Superior temporal gyrus (tissue), 1 donor: ENCODE measurements at regions not wholly inside any gene's neighbourhood (a gene's known extent, or its start where the extent isn't known, plus 50 kb on each side); places are given as distances from the start of the nearest gene placed in this dataset.
"Not testable (repeated sequence)": the region's sequence is repeated elsewhere in the genome, so short reads cannot be mapped to it uniquely, and the experiment has no call there.

Experiments used
- DNase-seq: peaks from one replicate; pipeline ENCODE4 v3.0.0-alpha.2; 2016; ENCODE audit errors: extremely low spot score

DNA sequence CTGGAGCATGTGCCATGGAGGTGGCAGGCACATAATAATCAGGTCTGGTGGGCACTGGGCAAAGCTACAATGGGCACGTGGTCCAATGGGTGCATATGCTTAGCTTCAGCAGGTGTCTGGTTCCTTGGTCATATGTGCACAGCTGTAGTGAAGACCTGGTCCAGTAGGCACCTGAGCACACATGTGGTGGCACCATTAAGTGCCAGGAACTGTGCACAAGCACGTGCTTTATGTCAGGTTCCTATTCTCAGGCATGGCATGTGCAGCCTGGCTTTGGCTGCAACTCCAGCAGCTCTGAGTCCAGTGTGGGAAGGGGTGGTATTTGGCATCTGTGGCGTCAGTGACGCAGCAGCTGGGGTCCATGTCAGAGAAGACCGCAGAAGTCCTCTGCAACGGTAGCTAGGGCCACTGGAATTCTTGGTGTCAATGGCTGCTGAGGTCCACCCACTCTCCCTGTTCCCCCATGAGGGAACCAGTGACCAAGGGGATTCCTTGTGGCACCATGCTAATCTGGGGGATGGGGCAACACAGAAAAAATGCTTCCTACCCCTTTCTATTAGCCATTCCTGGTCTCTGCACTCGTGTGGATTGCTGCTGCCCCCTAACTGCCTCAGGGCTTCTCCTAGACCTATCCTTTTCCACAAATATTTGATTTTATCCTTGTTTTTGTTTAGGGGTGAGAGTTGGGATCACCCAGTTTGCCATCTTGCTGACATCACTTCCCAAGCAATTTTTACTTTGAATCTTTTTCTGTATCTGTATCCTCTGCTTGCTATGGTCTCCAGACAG lies 262.9 kb upstream of the MAP2 start:
- no peak for DNase-seq

GRCh38 chr2:209162129-209162528 lies 261.7 kb upstream of the MAP2 start:
- no peak for DNase-seq

DNA sequence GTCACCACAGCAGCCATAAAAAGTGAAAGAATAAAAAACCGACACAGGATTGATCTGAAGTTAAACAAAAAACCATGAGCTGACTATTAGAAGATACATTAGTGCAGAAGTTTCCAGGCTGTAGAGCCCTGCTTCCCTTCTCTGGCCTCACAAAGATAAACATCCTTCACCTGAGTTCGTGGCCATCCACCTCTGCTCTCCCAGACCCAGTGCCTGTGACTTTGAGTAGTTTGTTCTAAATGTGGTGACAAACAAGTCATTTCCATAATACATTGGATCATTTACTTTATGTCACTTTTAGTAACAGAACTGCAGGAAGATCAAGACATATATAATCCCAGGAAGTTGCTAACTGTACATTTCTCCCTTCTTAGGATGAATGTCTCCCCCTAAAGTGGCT lies 241.9 kb upstream of the MAP2 start:
- DNase-seq = no peak

GRCh38 chr2:209186886-209187285 lies 237.0 kb upstream of the MAP2 start:
- DNase-seq = not testable (repeated sequence)

DNA sequence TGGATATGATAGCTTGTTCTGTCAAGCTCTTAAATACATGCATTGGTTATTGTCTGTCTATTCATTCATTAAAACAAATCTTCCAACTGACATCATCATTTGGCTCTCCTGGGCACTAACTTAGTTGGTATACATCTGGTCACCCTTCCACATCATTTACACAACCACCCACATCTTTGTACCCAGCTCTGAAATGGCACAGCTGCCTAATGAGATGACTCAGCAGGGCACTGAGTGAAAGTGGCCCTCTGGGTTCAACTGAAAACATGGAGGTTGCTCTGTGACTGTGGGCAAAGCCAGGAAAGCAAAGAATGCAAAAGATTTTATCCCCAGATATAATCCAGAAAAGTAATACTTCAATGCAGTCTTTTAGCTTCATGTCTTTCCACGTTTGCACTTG lies 234.0 kb upstream of the MAP2 start:
- no peak for DNase-seq

GRCh38 chr2:209191139-209191538 lies 232.7 kb upstream of the MAP2 start:
- no peak for DNase-seq

GRCh38 chr2:209194717-209195116 lies 229.1 kb upstream of the MAP2 start:
- no peak for DNase-seq

GRCh38 chr2:209208211-209208610 lies 215.6 kb upstream of the MAP2 start:
- DNase-seq = peak; percentile 48

GRCh38 chr2:209209943-209210342 lies 213.9 kb upstream of the MAP2 start:
- no peak for DNase-seq

- no peak for DNase-seq
These were observed 193.3 kb upstream of the MAP2 start for GRCh38 chr2:209230560-209230959.

DNA sequence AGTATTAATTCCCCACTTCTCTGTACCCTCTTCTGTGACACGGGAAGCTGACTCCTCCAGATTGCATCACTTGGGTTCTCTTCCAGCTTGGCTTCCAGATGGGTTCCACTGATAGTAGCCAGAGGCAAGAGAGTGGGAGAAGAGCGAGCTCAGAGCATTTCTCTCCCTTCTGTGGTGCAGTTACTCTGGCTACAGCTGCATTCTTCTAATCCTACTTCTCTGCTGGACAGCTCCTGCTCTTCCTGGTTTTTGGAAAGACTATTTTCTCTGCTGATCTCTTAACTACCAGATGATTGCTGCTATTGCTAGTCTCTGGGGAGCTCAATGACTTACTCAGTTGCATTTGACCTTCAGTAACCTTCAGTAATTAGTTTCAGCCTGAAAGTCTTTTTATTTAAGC lies 187.5 kb upstream of the MAP2 start:
- no peak for DNase-seq

- DNase-seq = no peak
These were observed 184.9 kb upstream of the MAP2 start for GRCh38 chr2:209238765-209239584.

DNA sequence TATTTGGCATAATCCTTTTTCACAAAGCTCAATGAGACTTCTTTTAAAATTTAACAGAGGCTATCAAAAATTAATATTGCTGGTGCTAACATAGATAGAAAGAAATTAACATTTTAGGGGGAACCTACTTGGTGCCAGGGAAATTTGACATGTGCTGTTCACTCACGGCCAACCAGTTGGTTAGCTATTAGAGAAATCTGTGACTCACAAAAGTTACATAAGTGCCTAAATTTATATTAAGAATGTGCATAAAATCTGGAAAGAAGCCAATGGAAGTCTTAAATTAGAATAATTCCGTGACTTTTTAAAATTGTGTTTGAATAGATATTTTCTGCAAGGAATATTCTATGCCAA lies 184.3 kb upstream of the MAP2 start:
- DNase-seq = no peak

- no peak for DNase-seq
These were observed 183.6 kb upstream of the MAP2 start for GRCh38 chr2:209240204-209240603.

- no peak for DNase-seq
These were observed 170.3 kb upstream of the MAP2 start for GRCh38 chr2:209253544-209253943.

GRCh38 chr2:209259767-209260166 lies 164.1 kb upstream of the MAP2 start:
- DNase-seq = no peak

GRCh38 chr2:209260281-209260680 lies 163.6 kb upstream of the MAP2 start:
- no peak for DNase-seq

GRCh38 chr2:209261366-209262053 lies 162.3 kb upstream of the MAP2 start:
- not testable (repeated sequence) for DNase-seq

- no peak for DNase-seq
These were observed 154.8 kb upstream of the MAP2 start for GRCh38 chr2:209269024-209269423.

GRCh38 chr2:209276000-209276399 lies 147.8 kb upstream of the MAP2 start:
- DNase-seq = no peak

- DNase-seq = no peak
These were observed 146.4 kb upstream of the MAP2 start for GRCh38 chr2:209277444-209277843.

- DNase-seq = no peak
These were observed 125.2 kb upstream of the MAP2 start for GRCh38 chr2:209298601-209299000.

- not testable (repeated sequence) for DNase-seq
These were observed 124.4 kb upstream of the MAP2 start for GRCh38 chr2:209299478-209299877.
